Smooth muscle cell (in vitro differentiated cells): ENCODE measurements at regions not wholly inside any gene's neighbourhood (a gene's known extent, or its start where the extent isn't known, plus 50 kb on each side); places are given as distances from the start of the nearest gene placed in this dataset.

ENCODE experiments used
- DNase-seq: peaks from one replicate; lab custom pipeline; 2025; ENCODE audit not compliant: unreplicated experiment; lab: John Stamatoyannopoulos, UW
- H2AFZ ChIP-seq: fragments of 200-600 bp; sonication (generic); 2 replicates; pipeline ENCODE4 v1.6.0; 2016; ENCODE audit warnings: antibody characterized with exemption, low read depth, mild to moderate bottlenecking
- H3F3A ChIP-seq: fragments of 200-600 bp; sonication (generic); 2 replicates; pipeline ENCODE4 v1.6.0; 2017; ENCODE audit warnings: antibody characterized with exemption, low read depth
- H3K27ac ChIP-seq: fragments of 200-600 bp; sonication (generic); 2 replicates; pipeline ENCODE4 v1.5.1; 2016; ENCODE audit warnings: low read depth, mild to moderate bottlenecking
- H3K27me3 ChIP-seq: fragments of 200-600 bp; sonication (generic); 2 replicates; pipeline ENCODE4 v1.6.1; 2016; ENCODE audit warnings: low read depth, mild to moderate bottlenecking
- H3K36me3 ChIP-seq: fragments of 200-600 bp; sonication (generic); 2 replicates; pipeline ENCODE4 v1.5.1; 2016; ENCODE audit warnings: low read depth
- H3K4me1 ChIP-seq: fragments of 200-600 bp; sonication (generic); 2 replicates; pipeline ENCODE4 v1.5.1; 2016; ENCODE audit warnings: low read depth
- H3K4me2 ChIP-seq: fragments of 200-600 bp; sonication (generic); 2 replicates; pipeline ENCODE4 v1.6.0; 2016; ENCODE audit warnings: mild to moderate bottlenecking
- H3K4me3 ChIP-seq: fragments of 200-600 bp; sonication (generic); 2 replicates; pipeline ENCODE4 v1.5.1; 2016; ENCODE audit warnings: mild to moderate bottlenecking
- H3K79me2 ChIP-seq: fragments of 200-600 bp; sonication (generic); 2 replicates; pipeline ENCODE4 v1.6.0; 2016; ENCODE audit warnings: low read depth, mild to moderate bottlenecking
- H3K9ac ChIP-seq: fragments of 200-600 bp; sonication (generic); 2 replicates; pipeline ENCODE4 v1.6.0; 2016; ENCODE audit warnings: low read depth
- H3K9me3 ChIP-seq: fragments of 200-600 bp; sonication (generic); replicated peaks from 2 replicates; pipeline ENCODE4 v1.5.1; 2016; ENCODE audit warnings: low read depth
- H4K20me1 ChIP-seq: fragments of 200-600 bp; sonication (generic); 2 replicates; pipeline ENCODE4 v1.6.0; 2016; ENCODE audit warnings: low read depth
- WGBS: methylation state at CpG from one replicate; pipeline ENCODE4 v1.1.7; 2016; ENCODE audit warnings: low lambda C conversion rate; 5-methylcytosine and 5-hydroxymethylcytosine counted together
- TF ChIP-seq, protein P1 (sequence below): fragments of 200-600 bp; sonication (generic); IDR thresholded peaks from 2 replicates; pipeline ENCODE4 v1.5.1; 2017; ENCODE audit warnings: borderline replicate concordance, mild to moderate bottlenecking, antibody characterized with exemption; ENCODE audit not compliant: insufficient read depth, poor library complexity, severe bottlenecking

- Histone ChIP-seq H4K20me1 (no peaks in the 10 kb centered on the region), H3K9me3 (no peaks in the 10 kb centered on the region), H3K4me2 (peak overlapping the region; percentile 20), H3K79me2 (no peaks in the 10 kb centered on the region), H3K27me3 (no peaks in the 10 kb centered on the region), H3K9ac (no peak overlapping the region), H3K36me3 (no peaks in the 10 kb centered on the region), H2AFZ (no peak overlapping the region), H3F3A (peaks cover 21% of the 10 kb centered on the region), H3K4me3 (no peak overlapping the region), H3K4me1 (peaks cover 12% of the 10 kb centered on the region), H3K27ac (peak overlapping the region; percentile 51)
- DNase-seq = no peak
- TF ChIP-seq, protein P1, sequence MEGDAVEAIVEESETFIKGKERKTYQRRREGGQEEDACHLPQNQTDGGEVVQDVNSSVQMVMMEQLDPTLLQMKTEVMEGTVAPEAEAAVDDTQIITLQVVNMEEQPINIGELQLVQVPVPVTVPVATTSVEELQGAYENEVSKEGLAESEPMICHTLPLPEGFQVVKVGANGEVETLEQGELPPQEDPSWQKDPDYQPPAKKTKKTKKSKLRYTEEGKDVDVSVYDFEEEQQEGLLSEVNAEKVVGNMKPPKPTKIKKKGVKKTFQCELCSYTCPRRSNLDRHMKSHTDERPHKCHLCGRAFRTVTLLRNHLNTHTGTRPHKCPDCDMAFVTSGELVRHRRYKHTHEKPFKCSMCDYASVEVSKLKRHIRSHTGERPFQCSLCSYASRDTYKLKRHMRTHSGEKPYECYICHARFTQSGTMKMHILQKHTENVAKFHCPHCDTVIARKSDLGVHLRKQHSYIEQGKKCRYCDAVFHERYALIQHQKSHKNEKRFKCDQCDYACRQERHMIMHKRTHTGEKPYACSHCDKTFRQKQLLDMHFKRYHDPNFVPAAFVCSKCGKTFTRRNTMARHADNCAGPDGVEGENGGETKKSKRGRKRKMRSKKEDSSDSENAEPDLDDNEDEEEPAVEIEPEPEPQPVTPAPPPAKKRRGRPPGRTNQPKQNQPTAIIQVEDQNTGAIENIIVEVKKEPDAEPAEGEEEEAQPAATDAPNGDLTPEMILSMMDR = no peak
- WGBS = 68% methylated on average over 1 of the region's 1 CpG
Measured at GRCh38 chr20:24102749-24103333, 114.3 kb upstream of the GGTLC1 start.

DNA sequence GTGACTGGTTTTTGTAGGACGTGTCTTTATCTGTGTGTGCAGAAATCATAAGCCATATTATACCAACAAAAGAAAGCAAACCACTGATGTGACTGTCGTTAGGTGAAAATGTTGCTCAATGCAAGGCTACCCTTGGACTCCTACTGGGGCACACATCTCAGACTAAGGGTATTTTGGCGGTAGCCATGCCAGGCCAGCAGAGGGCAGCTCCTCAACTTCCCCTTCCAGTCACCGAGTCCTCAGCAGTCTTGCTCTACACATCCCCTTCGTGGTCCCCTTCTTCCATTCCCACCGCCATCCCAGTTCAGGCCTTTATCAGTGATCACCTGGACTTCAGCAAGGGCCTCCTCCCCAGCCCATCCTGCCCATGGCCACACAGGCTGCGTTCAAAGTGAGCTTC, 113.7 kb upstream of the GGTLC1 start:
- H3K4me3 ChIP-seq = no peak overlapping the region
- TF ChIP-seq, protein P1 = peak; percentile 18
- peaks cover 21% of the 10 kb centered on the region for H3F3A ChIP-seq
- no peaks in the 10 kb centered on the region for H3K79me2 ChIP-seq
- H3K36me3 ChIP-seq = no peaks in the 10 kb centered on the region
- no peak overlapping the region for H3K9ac ChIP-seq
- no peak overlapping the region for H3K27ac ChIP-seq
- H2AFZ ChIP-seq = no peak overlapping the region
- H3K9me3 ChIP-seq = no peaks in the 10 kb centered on the region
- peak overlapping the region; percentile 6 for H3K4me2 ChIP-seq
- WGBS = 39% methylated on average over 7 of the region's 7 CpGs
- H3K4me1 ChIP-seq = peaks cover 13% of the 10 kb centered on the region
- no peak for DNase-seq
- no peaks in the 10 kb centered on the region for H3K27me3 ChIP-seq
- no peaks in the 10 kb centered on the region for H4K20me1 ChIP-seq

- Histone ChIP-seq H2AFZ (no peak overlapping the region), H3K27ac (peak overlapping the region; percentile 84), H3K9ac (no peak overlapping the region), H3K4me1 (peaks cover 26% of the 10 kb centered on the region), H3K9me3 (no peaks in the 10 kb centered on the region), H3K4me3 (no peak overlapping the region), H3F3A (peaks cover 21% of the 10 kb centered on the region), H4K20me1 (no peaks in the 10 kb centered on the region), H3K27me3 (no peaks in the 10 kb centered on the region), H3K4me2 (peak overlapping the region; percentile 76), H3K36me3 (no peaks in the 10 kb centered on the region), H3K79me2 (no peaks in the 10 kb centered on the region)
- DNase-seq = peak; percentile 8
- TF ChIP-seq, protein P1 = peak; percentile 79
- WGBS = 16% methylated on average over 5 of the region's 5 CpGs
Measured at GRCh38 chr20:24100370-24101011, 111.9 kb upstream of the GGTLC1 start.

DNA sequence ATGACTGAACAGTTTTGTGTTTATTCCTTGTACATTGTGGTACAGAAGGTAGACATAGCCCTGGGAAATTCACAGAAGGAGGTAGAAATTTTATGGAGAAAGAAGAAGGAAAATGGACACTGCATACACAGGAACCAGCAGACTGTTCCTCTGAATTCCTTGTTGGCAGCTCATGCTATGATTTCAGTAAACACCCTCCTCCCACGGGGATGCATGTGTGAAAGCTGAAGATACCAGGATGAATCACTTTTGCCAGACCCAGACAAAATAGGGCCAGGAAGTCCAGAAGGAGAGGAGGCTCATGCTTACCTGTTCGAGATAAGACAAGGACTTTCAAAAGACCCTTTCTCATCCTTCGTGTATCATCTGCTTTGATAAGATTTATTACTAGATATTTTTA, 110.3 kb upstream of the GGTLC1 start:
- Histone ChIP-seq H3K27ac (peak overlapping the region; percentile 84), H3K4me2 (peak overlapping the region; percentile 76), H3K27me3 (no peaks in the 10 kb centered on the region), H3K79me2 (no peaks in the 10 kb centered on the region), H3F3A (peaks cover 21% of the 10 kb centered on the region), H3K9me3 (no peaks in the 10 kb centered on the region), H3K36me3 (no peaks in the 10 kb centered on the region), H2AFZ (no peak overlapping the region), H3K9ac (peak overlapping the region; percentile 20), H3K4me3 (no peak overlapping the region), H3K4me1 (peaks cover 26% of the 10 kb centered on the region), H4K20me1 (no peaks in the 10 kb centered on the region)
- DNase-seq = no peak
- TF ChIP-seq, protein P1 = no peak
- 11% methylated on average over 3 of the region's 3 CpGs for WGBS
